Stimulated activated CD8-positive, alpha-beta memory T cell treated with anti-CD3 and anti-CD28 coated beads, Interleukin-12 subunit alpha, Interleukin-12 subunit beta, amount 100 ng/mL, for 4 hours (primary cell): ENCODE measurements at regions not wholly inside any gene's neighbourhood (a gene's known extent, or its start where the extent isn't known, plus 50 kb on each side); places are given as distances from the start of the nearest gene placed in this dataset.

Experiments
- DNase-seq: peaks from one replicate; pipeline ENCODE4 v3.0.0-alpha.2; 2020; ENCODE audit warnings: low read depth

- no peak for DNase-seq
Measured at GRCh38 chr3:182717216-182717615, 76.1 kb upstream of the ATP11B start.

GRCh38 chr3:182722907-182723306 lies 70.4 kb upstream of the ATP11B start:
- no peak for DNase-seq

GRCh38 chr3:182723596-182723995 lies 69.7 kb upstream of the ATP11B start:
- no peak for DNase-seq

- no peak for DNase-seq
Measured at GRCh38 chr3:182725372-182726251, 67.7 kb upstream of the ATP11B start.

GRCh38 chr3:182726258-182727142 lies 66.8 kb upstream of the ATP11B start:
- no peak for DNase-seq

DNA sequence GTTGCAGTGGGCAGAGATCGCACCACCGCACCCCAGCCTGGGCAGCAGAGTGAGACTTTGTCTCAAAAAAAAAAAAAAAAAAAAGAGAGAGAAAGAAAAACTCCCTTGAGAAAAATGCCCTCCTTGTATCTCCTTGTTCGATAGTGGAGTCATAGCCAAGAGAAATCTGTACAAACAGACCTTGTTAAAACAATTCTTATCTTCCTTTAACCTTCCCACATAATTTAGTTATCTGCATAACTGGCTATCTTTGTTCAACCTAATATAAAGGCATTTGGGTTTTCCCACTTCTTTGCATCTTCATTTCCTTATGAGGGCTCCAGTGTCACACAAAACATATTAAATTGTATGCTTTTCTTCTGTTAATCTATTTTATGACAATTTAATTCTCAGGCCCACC lies 65.1 kb upstream of the ATP11B start:
- DNase-seq: no peak

- DNase-seq: no peak
Measured at GRCh38 chr3:182729903-182730674, 63.2 kb upstream of the ATP11B start.

GRCh38 chr3:182730675-182731042 lies 62.6 kb upstream of the ATP11B start:
- DNase-seq: no peak

DNA sequence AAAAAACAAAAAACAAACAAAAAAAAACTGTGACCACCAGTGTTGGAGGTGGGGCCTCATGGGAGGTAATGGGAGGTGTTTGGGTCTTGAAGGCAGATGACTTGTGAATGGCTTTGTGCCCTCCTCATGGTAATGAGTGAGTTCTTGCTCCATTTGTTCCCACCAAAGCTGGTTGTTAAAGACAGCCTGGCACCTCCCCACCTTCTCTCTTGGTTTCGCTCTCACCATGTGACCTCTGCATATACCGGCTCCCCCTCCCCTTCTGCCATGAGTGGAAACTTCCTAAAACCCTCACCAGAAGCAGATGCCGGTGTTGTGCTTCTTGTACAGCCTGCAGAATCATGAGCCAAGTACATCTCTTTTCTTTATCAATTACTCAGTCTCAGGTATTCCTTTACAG lies 61.5 kb upstream of the ATP11B start:
- no peak for DNase-seq

- DNase-seq: no peak
Measured at GRCh38 chr3:182732232-182733015, 60.9 kb upstream of the ATP11B start.

GRCh38 chr3:182735672-182736071 lies 57.6 kb upstream of the ATP11B start:
- no peak for DNase-seq

GRCh38 chr3:182737825-182738224 lies 55.5 kb upstream of the ATP11B start:
- no peak for DNase-seq

DNA sequence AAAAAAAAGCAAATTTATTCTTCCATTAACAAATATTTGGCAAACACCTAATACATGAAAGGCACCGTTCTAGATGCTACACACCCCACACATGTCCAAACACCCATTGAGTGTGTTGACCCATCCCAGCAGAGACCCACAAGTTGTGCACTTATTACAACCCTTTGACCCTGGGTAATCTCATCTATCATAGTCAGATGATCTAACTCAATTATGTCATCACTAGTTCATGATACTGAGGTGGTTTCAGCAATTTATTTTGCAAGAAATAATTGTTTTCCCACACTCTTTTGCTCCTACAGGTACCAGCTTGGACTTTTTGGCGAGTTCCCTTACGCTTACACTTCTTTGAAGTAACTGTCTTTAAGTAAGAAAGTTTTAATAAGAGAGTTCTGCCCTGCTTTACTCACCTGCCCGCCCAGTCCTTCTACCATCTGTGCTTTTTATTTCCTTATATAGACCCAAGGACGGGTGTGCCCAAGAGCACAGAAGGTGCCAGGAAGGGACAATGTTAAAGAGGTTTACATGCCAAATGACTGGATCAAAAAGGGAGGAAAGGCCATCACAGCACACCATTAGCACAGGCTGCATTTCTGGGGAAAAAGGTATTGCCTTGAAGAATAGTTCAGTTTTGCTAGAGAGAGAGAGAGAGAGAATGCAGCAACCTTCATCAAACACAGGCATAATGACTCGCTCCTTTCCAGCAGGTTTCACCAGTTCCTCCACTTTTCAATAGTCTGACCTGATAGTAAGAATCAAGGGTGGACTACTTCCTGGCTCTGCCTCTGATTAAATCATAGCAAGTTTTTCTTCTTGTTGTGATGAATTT lies 54.5 kb upstream of the ATP11B start:
- DNase-seq: no peak

- DNase-seq: no peak
Measured at GRCh38 chr3:182739619-182740018, 53.7 kb upstream of the ATP11B start.

DNA sequence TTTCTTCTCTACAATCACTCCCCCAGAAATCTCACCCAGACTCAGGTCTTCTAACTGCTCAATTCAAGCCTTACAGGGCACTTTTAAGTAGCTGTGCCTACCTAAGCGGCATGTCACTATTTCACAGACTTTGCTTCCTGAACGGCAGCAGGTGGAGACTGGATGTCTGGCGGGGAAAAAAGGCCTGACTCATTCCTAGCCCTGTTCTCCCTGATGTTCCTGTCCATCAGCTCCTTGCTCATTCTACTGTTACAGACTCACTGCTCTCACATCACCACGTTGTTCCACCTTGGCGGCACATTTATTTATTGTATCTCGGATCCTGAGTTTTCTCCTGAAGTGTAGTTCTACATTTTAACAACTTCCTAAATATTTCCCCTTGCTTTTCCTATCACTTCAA lies 52.6 kb upstream of the ATP11B start:
- DNase-seq: no peak

GRCh38 chr3:182741214-182741613 lies 52.1 kb upstream of the ATP11B start:
- DNase-seq: no peak
